ENCODE measurements at regions not wholly inside any gene's neighbourhood (a gene's known extent, or its start where the extent isn't known, plus 50 kb on each side); places are given as distances from the start of the nearest gene placed in this dataset.

GRCh38 chrX:5341902-5342301 lies 886.8 kb downstream of the NLGN4X start:
- POLR2A ChIA-PET = no interaction called here
- CTCF ChIA-PET = no interaction called here
- Histone ChIP-seq H3K27me3 (ENCODE audit: insufficient read depth) (no peaks in the 10 kb centered on the region), H2AFZ (ENCODE audit: low read depth) (no peak overlapping the region), H3K27ac (ENCODE audit: low read depth in 2 of 2, low read length in 1 of 2) (no peak overlapping the region), H3K9ac (no peak overlapping the region), H3K4me3 (ENCODE audit: low read depth in 2 of 2, low read length in 1 of 2) (no peak overlapping the region), H3K4me1 (ENCODE audit: control insufficient read depth in 1 of 2, insufficient read depth in 2 of 2, low read depth in 1 of 2, low read length in 1 of 2) (no peaks in the 10 kb centered on the region), H3K79me2 (ENCODE audit: insufficient read depth) (no peaks in the 10 kb centered on the region), H3K9me2 (no peaks in the 10 kb centered on the region), H3K9me3 (peaks cover 4% of the 10 kb centered on the region), H3K4me2 (no peak overlapping the region), H4K20me1 (ENCODE audit: insufficient read depth) (no peaks in the 10 kb centered on the region), H3K36me3 (replicated peaks in 1 of 2; ENCODE audit: control insufficient read depth in 1 of 2, insufficient read depth in 2 of 2, low read length in 1 of 2) (no peaks in the 10 kb centered on the region), H3F3A (replicated peaks; ENCODE audit: insufficient read depth) (no peaks in the 10 kb centered on the region)
- DNase-seq = no peak
- no peak for TF ChIP-seq NRF1 (IDR thresholded peaks at IDR 0.05; ENCODE audit: low read depth, low read length)
- TF ChIP-seq CHD2 (IDR thresholded peaks at IDR 0.05; ENCODE audit: low read length, partially characterized antibody) = no peak
- no peak for TF ChIP-seq FOXJ3 (CRISPR knock-in tag; IDR thresholded peaks at IDR 0.05)
- no peak for TF ChIP-seq EP300 (IDR thresholded peaks at IDR 0.05; ENCODE audit: borderline replicate concordance in 1 of 2, low read depth in 1 of 2, low read length in 1 of 2)
- TF ChIP-seq GABPA (IDR thresholded peaks at IDR 0.05; ENCODE audit: low read depth) = no peak
- TF ChIP-seq, protein P1, sequence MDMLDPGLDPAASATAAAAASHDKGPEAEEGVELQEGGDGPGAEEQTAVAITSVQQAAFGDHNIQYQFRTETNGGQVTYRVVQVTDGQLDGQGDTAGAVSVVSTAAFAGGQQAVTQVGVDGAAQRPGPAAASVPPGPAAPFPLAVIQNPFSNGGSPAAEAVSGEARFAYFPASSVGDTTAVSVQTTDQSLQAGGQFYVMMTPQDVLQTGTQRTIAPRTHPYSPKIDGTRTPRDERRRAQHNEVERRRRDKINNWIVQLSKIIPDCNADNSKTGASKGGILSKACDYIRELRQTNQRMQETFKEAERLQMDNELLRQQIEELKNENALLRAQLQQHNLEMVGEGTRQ (IDR thresholded peaks at IDR 0.05; ENCODE audit: borderline replicate concordance, low read depth, low read length) = no peak
- no peak for TF ChIP-seq TEAD4 (IDR thresholded peaks at IDR 0.05; ENCODE audit: borderline replicate concordance, insufficient read depth)
- no peak for TF ChIP-seq SIN3A (IDR thresholded peaks at IDR 0.05; ENCODE audit: borderline replicate concordance, low read depth, low read length)
- no peak for TF ChIP-seq SMC3 (IDR thresholded peaks at IDR 0.05; ENCODE audit: low read depth, low read length)
- no peak for TF ChIP-seq MEF2A (IDR thresholded peaks at IDR 0.05; ENCODE audit: borderline replicate concordance, low read depth)
- TF ChIP-seq RAD21 (IDR thresholded peaks at IDR 0.05; ENCODE audit: low read length) = no peak
- no peak for TF ChIP-seq YY1 (IDR thresholded peaks at IDR 0.05; ENCODE audit: low read depth)
- WGBS (ENCODE audit: low lambda C conversion rate) = 26% methylated on average over 5 of the region's 5 CpGs

GRCh38 chrX:5337160-5337559 lies 891.5 kb downstream of the NLGN4X start:
- no peaks in the 10 kb centered on the region for H3F3A ChIP-seq (replicated peaks; ENCODE audit: insufficient read depth)
- no peak for DNase-seq
- H3K4me3 ChIP-seq (ENCODE audit: low read depth in 2 of 2, low read length in 1 of 2) = no peak overlapping the region
- no peak overlapping the region for H3K9ac ChIP-seq
- H3K79me2 ChIP-seq (ENCODE audit: insufficient read depth) = no peaks in the 10 kb centered on the region
- ChIA-PET CTCF (no interaction called here), POLR2A (no interaction called here)
- no peaks in the 10 kb centered on the region for H4K20me1 ChIP-seq (ENCODE audit: insufficient read depth)
- 0 out of 2 replicates have a peak, but pooled peaks cover 2% of the 10 kb centered on the region for H3K9me2 ChIP-seq
- no peak overlapping the region for H3K4me2 ChIP-seq
- 26% methylated on average over 3 of the region's 3 CpGs for WGBS (ENCODE audit: low lambda C conversion rate)
- no peak overlapping the region for H3K27ac ChIP-seq (ENCODE audit: low read depth in 2 of 2, low read length in 1 of 2)
- H3K27me3 ChIP-seq (ENCODE audit: insufficient read depth) = no peaks in the 10 kb centered on the region
- no peaks in the 10 kb centered on the region for H3K36me3 ChIP-seq (replicated peaks in 1 of 2; ENCODE audit: control insufficient read depth in 1 of 2, insufficient read depth in 2 of 2, low read length in 1 of 2)
- no peak overlapping the region for H2AFZ ChIP-seq (ENCODE audit: low read depth)
- H3K9me3 ChIP-seq = no peaks in the 10 kb centered on the region
- TF ChIP-seq, protein P2, sequence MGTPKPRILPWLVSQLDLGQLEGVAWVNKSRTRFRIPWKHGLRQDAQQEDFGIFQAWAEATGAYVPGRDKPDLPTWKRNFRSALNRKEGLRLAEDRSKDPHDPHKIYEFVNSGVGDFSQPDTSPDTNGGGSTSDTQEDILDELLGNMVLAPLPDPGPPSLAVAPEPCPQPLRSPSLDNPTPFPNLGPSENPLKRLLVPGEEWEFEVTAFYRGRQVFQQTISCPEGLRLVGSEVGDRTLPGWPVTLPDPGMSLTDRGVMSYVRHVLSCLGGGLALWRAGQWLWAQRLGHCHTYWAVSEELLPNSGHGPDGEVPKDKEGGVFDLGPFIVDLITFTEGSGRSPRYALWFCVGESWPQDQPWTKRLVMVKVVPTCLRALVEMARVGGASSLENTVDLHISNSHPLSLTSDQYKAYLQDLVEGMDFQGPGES (IDR thresholded peaks at IDR 0.05; ENCODE audit: low read depth, low read length) = no peak
- no peak for TF ChIP-seq REST (IDR thresholded peaks at IDR 0.05; ENCODE audit: low read depth, low read length)
- TF ChIP-seq MXI1 (IDR thresholded peaks at IDR 0.05; ENCODE audit: low read depth, low read length) = no peak
- TF ChIP-seq EZH2phosphoT487 (IDR thresholded peaks at IDR 0.05; ENCODE audit: borderline replicate concordance, low read depth) = no peak
- TF ChIP-seq, protein P1 (IDR thresholded peaks at IDR 0.05; ENCODE audit: borderline replicate concordance, low read depth, low read length) = no peak
- TF ChIP-seq FOXM1 (IDR thresholded peaks at IDR 0.05; ENCODE audit: low read depth) = no peak
- TF ChIP-seq ELF1 (IDR thresholded peaks at IDR 0.05) = no peak
- TF ChIP-seq NFIC (IDR thresholded peaks at IDR 0.05; ENCODE audit: borderline replicate concordance) = no peak
- no peak for TF ChIP-seq TAF1 (IDR thresholded peaks at IDR 0.05; ENCODE audit: borderline replicate concordance, low read depth, low read length)
- no peak for TF ChIP-seq YY1 (IDR thresholded peaks at IDR 0.05; ENCODE audit: low read depth)
- TF ChIP-seq FOSL2 (IDR thresholded peaks at IDR 0.05; ENCODE audit: borderline replicate concordance, low read depth) = no peak
- no peak for TF ChIP-seq RXRA (IDR thresholded peaks at IDR 0.05; ENCODE audit: borderline replicate concordance, low read depth)
- no peaks in the 10 kb centered on the region for H3K4me1 ChIP-seq (ENCODE audit: control insufficient read depth in 1 of 2, insufficient read depth in 2 of 2, low read depth in 1 of 2, low read length in 1 of 2)

Measured in SK-N-SH (cell line).